Body of pancreas (tissue), 4 donors: ENCODE measurements at regions not wholly inside any gene's neighbourhood (a gene's known extent, or its start where the extent isn't known, plus 50 kb on each side); places are given as distances from the start of the nearest gene placed in this dataset.
"Not testable (repeated sequence)": the region's sequence is repeated elsewhere in the genome, so short reads cannot be mapped to it uniquely, and the experiment has no call there.

Experiments used
- ATAC-seq: fragments of 150-250 bp; one replicate; pipeline ENCODE4 v1.9.1; 2016
- DNase-seq, 4 donors: peaks; one replicate each; pipeline ENCODE4 v3.0.0-alpha.2; 2019
- H3K27ac ChIP-seq, 4 donors: fragments of 200-600 bp; sonication (generic); 1 replicate in 3 of 4; 2 replicates in 1 of 4; pipeline versions ENCODE4 v1.5.1 to v1.6.1; 2016 to 2019; ENCODE audit warnings: mild to moderate bottlenecking in 1 of 4, mixed read lengths in 1 of 4, moderate library complexity in 1 of 4
- H3K27me3 ChIP-seq, 2 donors: fragments of 200-600 bp; sonication (generic); one replicate each; pipeline ENCODE4 v1.6.0; 2016; ENCODE audit warnings: mild to moderate bottlenecking in 1 of 2
- H3K36me3 ChIP-seq, 2 donors: fragments of 200-600 bp; sonication (generic); replicated peaks in 1 of 2; 2 replicates each; pipeline ENCODE4 v1.5.1; 2016; ENCODE audit warnings: low read depth in 2 of 2; ENCODE audit not compliant: insufficient read depth in 1 of 2
- H3K4me1 ChIP-seq: fragments of 200-600 bp; sonication (generic); one replicate; pipeline ENCODE4 v1.6.0; 2016
- H3K4me3 ChIP-seq, 2 donors: fragments of 200-600 bp; sonication (generic); 1 replicate in 1 of 2; 2 replicates in 1 of 2; pipeline ENCODE4 v1.5.1; 2016 to 2019
- H3K9me3 ChIP-seq, 3 donors: fragments of 200-600 bp; sonication (generic); 1 replicate in 2 of 3; 2 replicates in 1 of 3; pipeline ENCODE4 v1.5.1; 2016
- CTCF ChIP-seq, 7 experiments: fragments of 450-650 bp in 4 of 7; fragments of 200-600 bp in 3 of 7; sonication (generic) in 3 of 7; IDR thresholded peaks; one replicate each; pipeline ENCODE4 v1.5.1; 2016 to 2019; ENCODE audit warnings: antibody characterized with exemption in 7 of 7
- POLR2A ChIP-seq, 3 donors: fragments of 450-650 bp; IDR thresholded peaks; one replicate each; pipeline ENCODE4 v1.6.1; 2016; ENCODE audit warnings: antibody characterized with exemption in 3 of 3, mild to moderate bottlenecking in 2 of 3
- WGBS, 2 donors: methylation state at CpG; one replicate each; pipeline ENCODE4 v1.1.5; 2017; 5-methylcytosine and 5-hydroxymethylcytosine counted together
- intact Hi-C: fragments of 100-400 bp; cut with DNase I; formaldehyde crosslinking; loops from one replicate; pipeline ENCODE4 v1.15.1; 2023

DNA sequence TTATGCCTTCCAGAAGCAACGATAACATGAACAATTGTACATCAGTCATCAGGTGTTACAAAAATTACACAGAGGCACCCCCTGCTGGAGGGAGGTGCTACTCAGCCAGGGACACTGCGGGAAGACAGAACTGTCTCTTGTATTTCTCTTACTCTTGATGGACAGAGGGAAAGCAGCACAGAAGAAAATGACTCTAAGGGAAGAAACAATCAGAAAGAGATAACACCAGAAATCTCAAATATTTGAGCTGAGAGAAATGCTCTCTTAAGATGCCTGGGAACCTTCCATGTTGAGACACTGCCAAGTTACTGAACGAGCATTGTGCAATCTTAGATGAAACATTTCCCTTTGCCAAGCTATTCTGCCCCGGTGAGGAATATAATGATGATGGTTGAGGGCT is 227.6 kb upstream of the NPSR1 start:
- Histone ChIP-seq H3K36me3 (no peaks in the 10 kb centered on the region), H3K4me3 (no peak overlapping the region), H3K27me3 (no peaks in the 10 kb centered on the region), H3K4me1 (no peaks in the 10 kb centered on the region), H3K9me3 (peaks cover 0 to 9% (median 0%) of the 10 kb centered on the region in 3 donors), H3K27ac (no peak overlapping the region)
- TF ChIP-seq POLR2A (IDR thresholded peaks at IDR 0.05) (no peak), CTCF (IDR thresholded peaks at IDR 0.05) (no peak)
- WGBS, 2 donors = 54 to 62% methylated on average over 4 of the region's 4 CpGs
- ATAC-seq = no peak
- intact Hi-C loops = no loop called here
- no peak for DNase-seq

- Histone ChIP-seq H3K9me3 (no peaks in the 10 kb centered on the region), H3K27me3 (no peaks in the 10 kb centered on the region), H3K36me3 (no peaks in the 10 kb centered on the region), H3K4me3 (no peak overlapping the region), H3K4me1 (no peaks in the 10 kb centered on the region), H3K27ac (no peak overlapping the region)
- 33 to 60% methylated on average over 3 of the region's 3 CpGs for WGBS, 2 donors
- ATAC-seq (no peak), DNase-seq (no peak)
- TF ChIP-seq CTCF (IDR thresholded peaks at IDR 0.05) = no peak
- no peak for TF ChIP-seq POLR2A (IDR thresholded peaks at IDR 0.05)
- intact Hi-C loops = no loop called here
Measured at GRCh38 chr7:34438436-34438835, 219.6 kb upstream of the NPSR1 start.

GRCh38 chr7:34445653-34446052 is 212.4 kb upstream of the NPSR1 start:
- no peak for ATAC-seq
- TF ChIP-seq POLR2A (IDR thresholded peaks at IDR 0.05) = no peak
- no peak for TF ChIP-seq CTCF (IDR thresholded peaks at IDR 0.05)
- Histone ChIP-seq H3K36me3 (no peaks in the 10 kb centered on the region), H3K27me3 (no peaks in the 10 kb centered on the region), H3K4me1 (no peaks in the 10 kb centered on the region), H3K9me3 (no peaks in the 10 kb centered on the region), H3K27ac (no peak overlapping the region), H3K4me3 (no peak overlapping the region)
- DNase-seq = no peak
- 66 to 73% methylated on average over 3 of the region's 3 CpGs for WGBS, 2 donors
- intact Hi-C loops = no loop called here

GRCh38 chr7:34448531-34448930 is 209.5 kb upstream of the NPSR1 start:
- ATAC-seq, H3K4me1 ChIP-seq, H3K36me3 ChIP-seq, H3K9me3 ChIP-seq, H3K4me3 ChIP-seq, DNase-seq, intact Hi-C loops, H3K27ac ChIP-seq, H3K27me3 ChIP-seq: not testable (repeated sequence)
- WGBS, 2 donors = 58 to 60% methylated on average over 2 of the region's 2 CpGs

GRCh38 chr7:34449765-34450164 is 208.3 kb upstream of the NPSR1 start:
- DNase-seq (no peak), ATAC-seq (no peak)
- TF ChIP-seq POLR2A (IDR thresholded peaks at IDR 0.05) (no peak), CTCF (IDR thresholded peaks at IDR 0.05) (no peak)
- intact Hi-C loops = no loop called here
- WGBS, 2 donors = 50 to 52% methylated on average over 1 of the region's 1 CpG
- no peaks in the 10 kb centered on the region for H3K4me1 ChIP-seq
- no peak overlapping the region for H3K4me3 ChIP-seq
- H3K27ac ChIP-seq = no peak overlapping the region
- H3K27me3 ChIP-seq = no peaks in the 10 kb centered on the region
- no peaks in the 10 kb centered on the region for H3K9me3 ChIP-seq
- no peaks in the 10 kb centered on the region for H3K36me3 ChIP-seq
